B cell (primary cell): ENCODE measurements at regions not wholly inside any gene's neighbourhood (a gene's known extent, or its start where the extent isn't known, plus 50 kb on each side); places are given as distances from the start of the nearest gene placed in this dataset.

ENCODE experiments used
- EZH2 ChIP-seq: IDR thresholded peaks from 2 replicates; pipeline ENCODE4 v1.6.1; 2012; ENCODE audit warnings: borderline replicate concordance, low read depth, mild to moderate bottlenecking, moderate library complexity, low read length; ENCODE audit not compliant: insufficient read depth, poor library complexity, severe bottlenecking
- TF ChIP-seq, protein P1 (sequence below): fragments of 200-600 bp; IDR thresholded peaks from one replicate; pipeline ENCODE4 v1.8.0; 2022; ENCODE audit warnings: antibody characterized with exemption, mild to moderate bottlenecking

DNA sequence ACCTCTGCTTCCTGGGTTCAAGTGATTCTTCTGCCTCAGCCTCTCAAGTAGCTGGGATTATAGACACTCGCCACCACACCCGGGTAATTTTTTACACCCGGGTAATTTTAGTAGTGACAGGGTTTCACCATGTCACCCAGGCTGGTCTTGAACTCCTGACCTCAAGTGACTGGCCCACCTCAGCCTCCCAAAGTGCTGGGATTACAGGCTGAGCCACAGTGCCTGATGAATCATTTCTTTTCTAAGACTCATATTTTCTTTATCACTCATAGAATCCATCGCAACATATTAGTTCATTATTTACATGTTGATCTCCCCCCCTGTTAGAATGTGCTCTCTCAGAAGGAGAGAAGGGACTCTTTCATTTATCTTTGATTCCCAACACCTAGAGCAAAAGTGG lies 109.5 kb upstream of the PTPRG start:
- TF ChIP-seq EZH2, result no peak
- TF ChIP-seq, protein P1, sequence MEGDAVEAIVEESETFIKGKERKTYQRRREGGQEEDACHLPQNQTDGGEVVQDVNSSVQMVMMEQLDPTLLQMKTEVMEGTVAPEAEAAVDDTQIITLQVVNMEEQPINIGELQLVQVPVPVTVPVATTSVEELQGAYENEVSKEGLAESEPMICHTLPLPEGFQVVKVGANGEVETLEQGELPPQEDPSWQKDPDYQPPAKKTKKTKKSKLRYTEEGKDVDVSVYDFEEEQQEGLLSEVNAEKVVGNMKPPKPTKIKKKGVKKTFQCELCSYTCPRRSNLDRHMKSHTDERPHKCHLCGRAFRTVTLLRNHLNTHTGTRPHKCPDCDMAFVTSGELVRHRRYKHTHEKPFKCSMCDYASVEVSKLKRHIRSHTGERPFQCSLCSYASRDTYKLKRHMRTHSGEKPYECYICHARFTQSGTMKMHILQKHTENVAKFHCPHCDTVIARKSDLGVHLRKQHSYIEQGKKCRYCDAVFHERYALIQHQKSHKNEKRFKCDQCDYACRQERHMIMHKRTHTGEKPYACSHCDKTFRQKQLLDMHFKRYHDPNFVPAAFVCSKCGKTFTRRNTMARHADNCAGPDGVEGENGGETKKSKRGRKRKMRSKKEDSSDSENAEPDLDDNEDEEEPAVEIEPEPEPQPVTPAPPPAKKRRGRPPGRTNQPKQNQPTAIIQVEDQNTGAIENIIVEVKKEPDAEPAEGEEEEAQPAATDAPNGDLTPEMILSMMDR, result no peak
